GM12865 (cell line): ENCODE measurements at regions not wholly inside any gene's neighbourhood (a gene's known extent, or its start where the extent isn't known, plus 50 kb on each side); places are given as distances from the start of the nearest gene placed in this dataset.
A peak's percentile ranks its signal among the peaks of the same experiment; 100 is the strongest.
"Not testable (repeated sequence)": the region's sequence is repeated elsewhere in the genome, so short reads cannot be mapped to it uniquely, and the experiment has no call there.

Source experiments
- DNase-seq: peaks from one replicate; pipeline ENCODE4 v3.0.0; 2010; ENCODE audit warnings: low read depth
- H3K4me3 ChIP-seq: 2 replicates; pipeline ENCODE4 v1.5.1; 2011; ENCODE audit warnings: mild to moderate bottlenecking, low read depth, low read length, control low read depth
- TF ChIP-seq, protein P1 (sequence below): IDR thresholded peaks from 2 replicates; pipeline ENCODE4 v1.5.1; 2011; ENCODE audit warnings: low read length, control low read depth, low read depth, inconsistent platforms; ENCODE audit not compliant: insufficient read depth; ENCODE audit errors: missing control alignments

DNA sequence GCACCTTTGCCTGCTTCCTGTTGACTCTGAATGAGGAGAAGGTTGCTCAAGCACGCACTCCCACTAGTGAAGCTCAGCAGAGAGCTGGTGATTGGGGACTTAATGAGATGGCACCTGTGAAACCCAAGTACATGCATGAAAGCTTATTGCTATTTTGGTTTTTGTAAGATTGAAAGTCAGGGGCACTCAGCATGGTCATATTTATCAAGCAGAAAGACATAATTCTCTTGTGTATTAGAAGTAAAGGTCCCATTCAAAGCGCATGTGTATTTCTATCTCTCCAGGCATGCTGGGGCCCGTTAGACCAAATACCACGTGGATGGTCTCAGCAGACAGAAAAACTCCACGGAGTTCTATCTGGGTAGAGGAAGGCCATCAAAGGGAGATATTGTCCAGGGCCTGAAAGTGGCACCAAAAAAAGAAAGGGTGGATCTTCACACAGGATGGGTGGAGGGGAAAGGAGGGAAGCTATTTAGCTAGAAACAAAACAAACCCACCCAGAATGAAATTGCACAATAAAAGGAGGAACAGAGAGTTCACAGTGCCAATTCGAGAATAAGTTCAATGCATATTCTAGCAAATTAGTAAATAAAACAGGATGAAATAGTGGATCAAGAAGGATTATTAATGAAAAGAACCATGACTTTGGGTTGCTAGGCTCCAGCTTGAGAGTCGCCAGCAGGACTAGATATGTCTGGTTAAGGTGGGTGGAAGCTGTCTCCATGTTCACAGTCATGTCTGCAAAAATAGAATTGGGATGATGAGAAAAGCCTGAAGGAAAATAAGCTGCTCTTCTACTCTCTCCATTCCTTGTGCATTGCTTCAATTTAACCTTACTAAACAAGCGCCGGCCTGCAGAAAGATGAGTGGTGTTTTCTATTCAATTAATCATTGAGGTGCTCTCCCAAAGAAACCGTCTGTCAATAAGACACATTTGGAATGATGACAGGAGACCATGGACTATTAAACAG lies 224.9 kb upstream of the DTNBP1 start:
- peak; percentile 69 for DNase-seq
- TF ChIP-seq, protein P1, sequence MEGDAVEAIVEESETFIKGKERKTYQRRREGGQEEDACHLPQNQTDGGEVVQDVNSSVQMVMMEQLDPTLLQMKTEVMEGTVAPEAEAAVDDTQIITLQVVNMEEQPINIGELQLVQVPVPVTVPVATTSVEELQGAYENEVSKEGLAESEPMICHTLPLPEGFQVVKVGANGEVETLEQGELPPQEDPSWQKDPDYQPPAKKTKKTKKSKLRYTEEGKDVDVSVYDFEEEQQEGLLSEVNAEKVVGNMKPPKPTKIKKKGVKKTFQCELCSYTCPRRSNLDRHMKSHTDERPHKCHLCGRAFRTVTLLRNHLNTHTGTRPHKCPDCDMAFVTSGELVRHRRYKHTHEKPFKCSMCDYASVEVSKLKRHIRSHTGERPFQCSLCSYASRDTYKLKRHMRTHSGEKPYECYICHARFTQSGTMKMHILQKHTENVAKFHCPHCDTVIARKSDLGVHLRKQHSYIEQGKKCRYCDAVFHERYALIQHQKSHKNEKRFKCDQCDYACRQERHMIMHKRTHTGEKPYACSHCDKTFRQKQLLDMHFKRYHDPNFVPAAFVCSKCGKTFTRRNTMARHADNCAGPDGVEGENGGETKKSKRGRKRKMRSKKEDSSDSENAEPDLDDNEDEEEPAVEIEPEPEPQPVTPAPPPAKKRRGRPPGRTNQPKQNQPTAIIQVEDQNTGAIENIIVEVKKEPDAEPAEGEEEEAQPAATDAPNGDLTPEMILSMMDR: no peak
- no peak overlapping the region for H3K4me3 ChIP-seq

DNA sequence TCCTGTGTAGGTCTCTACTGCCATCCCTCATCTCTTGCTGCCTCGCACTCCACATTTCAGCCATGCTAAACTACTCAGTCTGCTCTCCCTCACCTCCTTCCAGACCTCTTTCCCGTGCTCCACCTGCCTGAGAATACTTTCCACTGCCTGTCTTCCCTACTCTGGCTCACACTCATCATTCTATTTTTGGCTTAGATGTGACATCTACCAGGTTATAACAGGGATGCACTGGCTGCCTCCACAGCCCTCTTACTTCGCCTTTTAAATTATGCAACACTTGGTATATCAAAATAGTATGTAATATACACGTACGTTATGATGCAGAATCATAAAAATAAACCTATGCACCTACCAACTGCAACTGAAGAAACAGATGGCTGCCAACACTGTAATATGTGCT lies 222.8 kb upstream of the DTNBP1 start:
- DNase-seq: no peak
- no peak overlapping the region for H3K4me3 ChIP-seq
- TF ChIP-seq, protein P1: no peak

DNA sequence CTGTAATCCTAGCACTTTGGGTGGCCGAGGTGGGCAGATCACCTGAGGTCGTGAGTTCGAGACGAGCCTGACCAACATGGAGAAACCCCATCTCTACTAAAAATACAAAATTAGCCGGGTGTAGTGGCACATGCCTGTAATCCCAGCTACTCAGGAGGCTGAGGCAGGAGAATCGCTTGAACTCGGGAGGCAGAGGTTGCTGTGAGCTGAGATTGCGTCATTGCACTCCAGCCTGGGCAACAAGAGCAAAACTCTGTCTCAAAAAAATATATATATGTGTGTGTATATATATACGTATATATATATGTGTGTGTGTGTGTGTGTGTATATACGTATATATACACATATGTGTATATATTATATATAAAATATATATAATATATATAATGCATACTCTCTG lies 220.8 kb upstream of the DTNBP1 start:
- H3K4me3 ChIP-seq, DNase-seq: not testable (repeated sequence)

DNA sequence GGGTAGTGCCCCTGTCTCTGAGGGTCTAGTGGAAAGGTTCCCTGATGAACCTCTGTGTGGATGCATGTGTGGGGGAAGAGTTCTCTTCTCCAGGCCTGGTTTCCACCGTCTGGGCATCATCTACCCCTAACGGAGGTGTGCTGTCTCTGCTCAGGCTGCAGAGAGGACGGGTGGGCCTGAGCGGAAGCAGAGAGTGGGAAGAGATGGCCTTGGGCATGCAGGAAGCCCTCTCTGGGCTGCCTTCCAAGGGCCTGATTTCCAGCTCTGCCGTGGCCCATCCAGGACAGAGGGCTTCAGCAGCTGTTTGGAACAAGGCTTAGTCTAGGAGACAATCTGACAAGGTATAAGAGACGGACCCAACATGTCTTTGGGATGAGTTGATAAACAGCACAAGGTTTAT lies 220.1 kb upstream of the DTNBP1 start:
- TF ChIP-seq, protein P1: no peak
- DNase-seq: no peak
- H3K4me3 ChIP-seq: no peak overlapping the region

DNA sequence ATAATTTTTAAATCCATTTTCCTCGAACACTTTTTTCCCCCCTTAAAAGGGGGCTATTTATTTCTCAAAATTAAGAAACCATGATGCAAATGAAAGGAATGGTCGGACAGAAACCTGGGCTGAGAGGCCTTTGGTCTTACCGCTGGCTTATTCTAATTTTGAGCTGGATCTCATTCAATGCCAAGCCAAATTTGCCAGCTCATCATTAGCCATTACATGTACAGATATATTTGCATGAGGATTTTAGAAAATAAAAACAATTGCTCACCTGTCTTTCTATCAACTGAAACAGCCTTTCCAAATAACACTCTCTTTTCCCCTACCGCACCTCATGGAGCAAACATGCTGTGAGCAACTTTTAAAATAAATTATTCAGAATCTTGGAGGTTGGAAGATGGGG lies 219.5 kb upstream of the DTNBP1 start:
- TF ChIP-seq, protein P1: no peak

DNA sequence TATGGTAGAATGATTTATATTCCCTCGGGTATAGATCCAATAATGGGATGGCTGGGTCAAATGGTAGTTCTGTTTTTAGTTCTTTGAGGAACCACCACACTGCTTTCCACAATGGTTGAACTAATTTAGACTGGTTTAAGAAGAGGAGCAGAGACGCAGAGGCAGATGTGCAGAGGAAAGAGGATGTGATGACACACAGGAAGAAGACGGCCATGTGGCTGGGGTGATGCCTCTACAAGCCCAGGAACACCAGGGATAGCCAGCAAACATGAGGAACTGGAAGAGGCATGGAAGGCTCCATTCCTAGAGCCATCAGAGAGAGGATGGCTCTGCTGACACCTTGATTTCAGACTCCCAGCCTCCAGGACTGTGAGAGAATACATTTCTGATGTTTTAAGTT lies 218.3 kb upstream of the DTNBP1 start:
- H3K4me3 ChIP-seq: no peak overlapping the region
- TF ChIP-seq, protein P1: no peak
- no peak for DNase-seq

More for the DNA sequence above, 219.5 kb upstream of the DTNBP1 start:
- no peak overlapping the region for H3K4me3 ChIP-seq
- DNase-seq: no peak

DNA sequence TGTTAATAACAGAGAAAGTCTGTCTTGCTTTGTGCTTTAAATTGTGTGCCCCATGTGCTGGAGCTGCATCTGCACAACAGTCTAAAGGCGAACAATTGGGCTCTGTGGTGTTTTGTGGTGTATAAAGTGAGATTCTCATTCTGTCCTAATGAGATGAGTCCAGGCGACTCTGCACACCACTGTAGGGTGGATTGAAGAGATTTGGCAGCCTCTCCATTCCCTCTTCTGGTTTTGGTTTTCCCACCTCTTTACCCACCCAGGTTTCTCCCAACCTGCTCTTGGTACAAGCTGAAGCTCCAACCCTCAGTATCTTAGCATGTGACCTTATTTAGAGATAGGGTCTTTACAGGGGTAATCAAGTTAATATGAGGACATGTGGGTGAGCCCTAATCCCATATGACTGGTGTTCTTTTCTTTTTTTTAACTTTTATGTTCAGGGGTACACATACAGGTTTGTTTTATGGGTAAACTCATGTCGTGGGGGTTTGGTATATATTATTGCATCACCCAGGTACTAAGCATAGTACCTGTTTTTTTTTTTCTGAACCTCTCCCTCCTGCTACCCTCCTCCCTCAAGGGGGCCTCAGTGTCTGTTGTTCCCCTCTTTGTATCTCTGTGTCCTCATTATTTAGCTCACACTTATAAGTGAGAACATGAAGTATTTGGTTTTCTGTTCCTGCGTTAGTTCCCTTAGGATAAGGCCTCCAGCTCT lies 217.6 kb upstream of the DTNBP1 start:
- H3K4me3 ChIP-seq: no peak overlapping the region

More for the DNA sequence above, 217.6 kb upstream of the DTNBP1 start:
- TF ChIP-seq, protein P1: no peak
- DNase-seq: no peak
